Glutamatergic neuron (in vitro differentiated cells): ENCODE measurements at regions not wholly inside any gene's neighbourhood (a gene's known extent, or its start where the extent isn't known, plus 50 kb on each side); places are given as distances from the start of the nearest gene placed in this dataset.

ENCODE experiments used
- DNase-seq: peaks from one replicate; pipeline ENCODE4 v3.0.0; 2022
- H3K27ac Mint-ChIP-seq: one replicate; pipeline ENCODE4 v1.8.0; 2020; ENCODE audit warnings: mild to moderate bottlenecking, mixed read lengths, inconsistent platforms; ENCODE audit not compliant: unreplicated experiment
- H3K27me3 Mint-ChIP-seq: one replicate; pipeline ENCODE4 v1.8.0; 2020; ENCODE audit warnings: mild to moderate bottlenecking, moderate library complexity, mixed read lengths, inconsistent platforms; ENCODE audit not compliant: unreplicated experiment
- H3K36me3 Mint-ChIP-seq: one replicate; pipeline ENCODE4 v1.8.0; 2020; ENCODE audit warnings: mild to moderate bottlenecking, mixed read lengths, inconsistent platforms; ENCODE audit not compliant: unreplicated experiment
- H3K4me1 Mint-ChIP-seq: one replicate; pipeline ENCODE4 v1.8.0; 2020; ENCODE audit warnings: mild to moderate bottlenecking, low read depth, mixed read lengths, inconsistent platforms; ENCODE audit not compliant: unreplicated experiment
- H3K4me3 Mint-ChIP-seq: one replicate; pipeline ENCODE4 v1.8.0; 2020; ENCODE audit warnings: mild to moderate bottlenecking, mixed read lengths, inconsistent platforms; ENCODE audit not compliant: unreplicated experiment
- H3K9me3 Mint-ChIP-seq: one replicate; pipeline ENCODE4 v1.8.0; 2020; ENCODE audit warnings: mild to moderate bottlenecking, moderate library complexity, mixed read lengths, inconsistent platforms; ENCODE audit not compliant: unreplicated experiment
- CTCF ChIP-seq: fragments of 200-600 bp; sonication (generic); IDR thresholded peaks from one replicate; pipeline ENCODE4 v1.5.0; 2021; ENCODE audit not compliant: partially characterized antibody, unreplicated experiment

GRCh38 chr16:55146966-55147365 lies 177.0 kb upstream of the IRX6 start:
- DNase-seq = no peak
- H3K27ac Mint-ChIP-seq = no peak overlapping the region
- no peak overlapping the region for H3K4me3 Mint-ChIP-seq

GRCh38 chr16:55147396-55147795 lies 176.6 kb upstream of the IRX6 start:
- H3K9me3 Mint-ChIP-seq = no peaks in the 10 kb centered on the region
- no peaks in the 10 kb centered on the region for H3K4me1 Mint-ChIP-seq
- no peak overlapping the region for H3K27ac Mint-ChIP-seq
- peaks cover 2% of the 10 kb centered on the region for H3K27me3 Mint-ChIP-seq
- no peak for TF ChIP-seq CTCF
- DNase-seq = no peak
- H3K4me3 Mint-ChIP-seq = no peak overlapping the region
- H3K36me3 Mint-ChIP-seq = no peaks in the 10 kb centered on the region

More at GRCh38 chr16:55146966-55147365, 177.0 kb upstream of the IRX6 start:
- H3K9me3 Mint-ChIP-seq = no peaks in the 10 kb centered on the region
- no peak for TF ChIP-seq CTCF
- H3K4me1 Mint-ChIP-seq = no peaks in the 10 kb centered on the region
- H3K36me3 Mint-ChIP-seq = no peaks in the 10 kb centered on the region
- H3K27me3 Mint-ChIP-seq = peaks cover 2% of the 10 kb centered on the region

- Mint-ChIP-seq H3K27me3 (peaks cover 2% of the 10 kb centered on the region), H3K4me3 (no peak overlapping the region), H3K36me3 (no peaks in the 10 kb centered on the region), H3K4me1 (no peaks in the 10 kb centered on the region), H3K27ac (no peak overlapping the region), H3K9me3 (peaks cover 1% of the 10 kb centered on the region)
- no peak for DNase-seq
- TF ChIP-seq CTCF = no peak
Measured at GRCh38 chr16:55149622-55150021, 174.4 kb upstream of the IRX6 start.

GRCh38 chr16:55151561-55152305 lies 172.3 kb upstream of the IRX6 start:
- no peak overlapping the region for H3K4me3 Mint-ChIP-seq
- DNase-seq = no peak
- H3K27ac Mint-ChIP-seq = no peak overlapping the region
- no peaks in the 10 kb centered on the region for H3K36me3 Mint-ChIP-seq
- H3K4me1 Mint-ChIP-seq = no peaks in the 10 kb centered on the region
- H3K27me3 Mint-ChIP-seq = peaks cover 2% of the 10 kb centered on the region
- peaks cover 1% of the 10 kb centered on the region for H3K9me3 Mint-ChIP-seq
- no peak for TF ChIP-seq CTCF

GRCh38 chr16:55152875-55153390 lies 171.1 kb upstream of the IRX6 start:
- Mint-ChIP-seq H3K36me3 (no peaks in the 10 kb centered on the region), H3K27ac (no peak overlapping the region), H3K4me1 (no peaks in the 10 kb centered on the region), H3K27me3 (no peaks in the 10 kb centered on the region), H3K9me3 (peaks cover 4% of the 10 kb centered on the region), H3K4me3 (no peak overlapping the region)
- no peak for DNase-seq
- TF ChIP-seq CTCF = no peak
